Testis (tissue), 2 donors: ENCODE measurements at regions not wholly inside any gene's neighbourhood (a gene's known extent, or its start where the extent isn't known, plus 50 kb on each side); places are given as distances from the start of the nearest gene placed in this dataset.

Experiments
- DNase-seq: peaks from one replicate; pipeline ENCODE4 v3.0.0-alpha.2; 2019
- H3K27ac ChIP-seq, 2 donors: fragments of 200-600 bp; sonication (generic); one replicate each; pipeline ENCODE4 v1.5.1; 2019
- H3K27me3 ChIP-seq: fragments of 200-600 bp; sonication (generic); one replicate; pipeline ENCODE4 v1.5.1; 2019
- H3K36me3 ChIP-seq: fragments of 200-600 bp; sonication (generic); one replicate; pipeline ENCODE4 v1.5.1; 2017; ENCODE audit warnings: low read depth; ENCODE audit errors: missing control alignments
- H3K4me1 ChIP-seq: fragments of 200-600 bp; sonication (generic); one replicate; pipeline ENCODE4 v1.5.1; 2019
- H3K4me3 ChIP-seq, 2 donors: fragments of 200-600 bp; sonication (generic); one replicate each; pipeline ENCODE4 v1.5.1; 2017 to 2019
- H3K9me3 ChIP-seq: fragments of 200-600 bp; sonication (generic); one replicate; pipeline ENCODE4 v1.5.1; 2017
- CTCF ChIP-seq, 3 experiments: fragments of 450-650 bp in 2 of 3; fragments of 200-600 bp in 1 of 3; sonication (generic) in 1 of 3; IDR thresholded peaks; one replicate each; pipeline ENCODE4 v1.5.1; 2016 to 2019; ENCODE audit warnings: antibody characterized with exemption in 3 of 3, mild to moderate bottlenecking in 2 of 3, moderate library complexity in 1 of 3
- POLR2A ChIP-seq: fragments of 450-650 bp; IDR thresholded peaks from one replicate; pipeline ENCODE4 v1.6.1; 2017; ENCODE audit warnings: antibody characterized with exemption, mild to moderate bottlenecking, moderate library complexity
- WGBS, 2 donors: methylation state at CpG; one replicate each; pipeline ENCODE4 v1.1.5; 2018; 5-methylcytosine and 5-hydroxymethylcytosine counted together
- intact Hi-C: fragments of 100-400 bp; cut with DNase I; formaldehyde crosslinking; loops from one replicate; pipeline ENCODE4 v1.15.1; 2023; ENCODE audit warnings: low total_unique reads

- WGBS, 2 donors, result 89 to 100% methylated on average over 1 of the region's 1 CpG
- DNase-seq, result no peak
- no peak overlapping the region for H3K4me3 ChIP-seq
- no peaks in the 10 kb centered on the region for H3K36me3 ChIP-seq
- H3K27me3 ChIP-seq, result no peaks in the 10 kb centered on the region
- H3K4me1 ChIP-seq, result no peaks in the 10 kb centered on the region
- H3K27ac ChIP-seq, result no peak overlapping the region
- intact Hi-C loops, result no loop called here
- no peaks in the 10 kb centered on the region for H3K9me3 ChIP-seq
- TF ChIP-seq POLR2A (no peak), CTCF (IDR thresholded peaks at IDR 0.05) (no peak)
Observed at GRCh38 chr12:17829813-17830212, 260.2 kb downstream of the RERGL start.

- no peak for DNase-seq
- Histone ChIP-seq H3K4me1 (no peaks in the 10 kb centered on the region), H3K36me3 (no peaks in the 10 kb centered on the region), H3K4me3 (no peak overlapping the region), H3K27ac (no peak overlapping the region), H3K27me3 (no peaks in the 10 kb centered on the region), H3K9me3 (no peaks in the 10 kb centered on the region)
- intact Hi-C loops, result no loop called here
- TF ChIP-seq POLR2A, result no peak
- TF ChIP-seq CTCF (IDR thresholded peaks at IDR 0.05), result no peak
Observed at GRCh38 chr12:17818931-17819330, 271.1 kb downstream of the RERGL start.

- no peak for DNase-seq
- H3K4me3 ChIP-seq, result no peak overlapping the region
- intact Hi-C loops, result no loop called here
- no peak for TF ChIP-seq CTCF (IDR thresholded peaks at IDR 0.05)
- no peak for TF ChIP-seq POLR2A
- no peaks in the 10 kb centered on the region for H3K36me3 ChIP-seq
- no peaks in the 10 kb centered on the region for H3K27me3 ChIP-seq
- 49 to 52% methylated on average over 3 of the region's 3 CpGs for WGBS, 2 donors
- no peak overlapping the region for H3K27ac ChIP-seq
- H3K4me1 ChIP-seq, result no peaks in the 10 kb centered on the region
- no peaks in the 10 kb centered on the region for H3K9me3 ChIP-seq
Observed at GRCh38 chr12:17810399-17810798, 279.6 kb downstream of the RERGL start.

- Histone ChIP-seq H3K4me3 (no peak overlapping the region), H3K36me3 (no peaks in the 10 kb centered on the region), H3K27ac (no peak overlapping the region), H3K27me3 (no peaks in the 10 kb centered on the region), H3K4me1 (no peaks in the 10 kb centered on the region), H3K9me3 (no peaks in the 10 kb centered on the region)
- intact Hi-C loops, result no loop called here
- TF ChIP-seq CTCF (IDR thresholded peaks at IDR 0.05), result no peak
- TF ChIP-seq POLR2A, result no peak
- DNase-seq, result no peak
- WGBS, 2 donors, result 63 to 74% methylated on average over 1 of the region's 1 CpG
Observed at GRCh38 chr12:17809206-17809605, 280.8 kb downstream of the RERGL start.

GRCh38 chr12:17802657-17803641 is 287.0 kb downstream of the RERGL start:
- H3K9me3 ChIP-seq, result no peaks in the 10 kb centered on the region
- H3K27ac ChIP-seq, result no peak overlapping the region
- intact Hi-C loops, result no loop called here
- no peaks in the 10 kb centered on the region for H3K36me3 ChIP-seq
- WGBS, 2 donors, result 45 to 62% methylated on average over 15 of the region's 15 CpGs
- no peak for DNase-seq
- TF ChIP-seq POLR2A (no peak), CTCF (IDR thresholded peaks at IDR 0.05) (no peak)
- H3K27me3 ChIP-seq, result no peaks in the 10 kb centered on the region
- no peak overlapping the region for H3K4me3 ChIP-seq
- H3K4me1 ChIP-seq, result no peaks in the 10 kb centered on the region
